GM18519 (cell line): ENCODE measurements at regions not wholly inside any gene's neighbourhood (a gene's known extent, or its start where the extent isn't known, plus 50 kb on each side); places are given as distances from the start of the nearest gene placed in this dataset.
"Not testable (repeated sequence)": the region's sequence is repeated elsewhere in the genome, so short reads cannot be mapped to it uniquely, and the experiment has no call there.

Source experiments
- ATAC-seq: cut with Tn5 transposase; IDR thresholded peaks from one replicate; pipeline ENCODE4 v1.9.1; 2021; ENCODE audit warnings: mild to moderate bottlenecking, moderate library complexity; ENCODE audit not compliant: unreplicated experiment, low FRiP score

- ATAC-seq, result no peak
Measured at GRCh38 chr4:188282471-188283232, 143.4 kb downstream of the TRIML1 start.

GRCh38 chr4:188287169-188287894 lies 148.1 kb downstream of the TRIML1 start:
- no peak for ATAC-seq

GRCh38 chr4:188289531-188290125 lies 150.4 kb downstream of the TRIML1 start:
- ATAC-seq, result no peak

GRCh38 chr4:188295899-188296298 lies 156.7 kb downstream of the TRIML1 start:
- ATAC-seq, result no peak

- no peak for ATAC-seq
Measured at GRCh38 chr4:188296331-188296730, 157.1 kb downstream of the TRIML1 start.

- no peak for ATAC-seq
Measured at GRCh38 chr4:188297873-188298272, 158.6 kb downstream of the TRIML1 start.

- ATAC-seq, result no peak
Measured at GRCh38 chr4:188299161-188299560, 159.9 kb downstream of the TRIML1 start.

GRCh38 chr4:188300385-188300784 lies 161.1 kb downstream of the TRIML1 start:
- ATAC-seq, result no peak

- no peak for ATAC-seq
Measured at GRCh38 chr4:188305690-188306089, 166.4 kb downstream of the TRIML1 start.

- no peak for ATAC-seq
Measured at GRCh38 chr4:188307591-188307990, 168.3 kb downstream of the TRIML1 start.

- ATAC-seq, result no peak
Measured at GRCh38 chr4:188308142-188308541, 168.9 kb downstream of the TRIML1 start.

GRCh38 chr4:188316391-188316790 lies 177.2 kb downstream of the TRIML1 start:
- ATAC-seq, result no peak

- ATAC-seq, result no peak
Measured at GRCh38 chr4:188328966-188329365, 189.7 kb downstream of the TRIML1 start.

GRCh38 chr4:188329521-188329920 lies 190.3 kb downstream of the TRIML1 start:
- no peak for ATAC-seq

GRCh38 chr4:188332265-188332664 lies 193.0 kb downstream of the TRIML1 start:
- ATAC-seq, result no peak

- ATAC-seq, result no peak
Measured at GRCh38 chr4:188336891-188337290, 197.7 kb downstream of the TRIML1 start.

GRCh38 chr4:188341428-188341827 lies 202.2 kb downstream of the TRIML1 start:
- ATAC-seq, result no peak

GRCh38 chr4:188346171-188346809 lies 207.0 kb downstream of the TRIML1 start:
- ATAC-seq, result no peak

GRCh38 chr4:188347339-188347738 lies 208.1 kb downstream of the TRIML1 start:
- no peak for ATAC-seq

GRCh38 chr4:188349569-188349968 lies 210.3 kb downstream of the TRIML1 start:
- ATAC-seq, result not testable (repeated sequence)

- no peak for ATAC-seq
Measured at GRCh38 chr4:188363196-188363595, 224.0 kb downstream of the TRIML1 start.
